Endothelial cell of umbilical vein (primary cell): ENCODE measurements at regions not wholly inside any gene's neighbourhood (a gene's known extent, or its start where the extent isn't known, plus 50 kb on each side); places are given as distances from the start of the nearest gene placed in this dataset.

Experiments
- BruUV-seq: library from RNA; stranded (reverse); fragments of 400-500 nt; replicated peaks from 2 replicates; lab custom pipeline; 2021; lab: Mats Ljungman, UMichigan
- CTCF ChIA-PET: fragments of 300-600, 350-600 bp; sonication (Branson Sonifier 250); formaldehyde crosslinking; loops from one replicate; lab custom pipeline; 2021; ENCODE audit warnings: antibody characterized with exemption, inconsistent platforms; lab: Charles Lee
- POLR2A ChIA-PET: fragments of 300-600, 350-600 bp; sonication (Branson Sonifier 250); formaldehyde crosslinking; loops from one replicate; lab custom pipeline; 2021; ENCODE audit warnings: antibody characterized with exemption, inconsistent platforms; lab: Charles Lee
- DNase-seq: peaks from one replicate; pipeline ENCODE4 v3.0.0-alpha.2; 2011; ENCODE audit warnings: low read depth, low spot score
- FAIRE-seq: peaks from 2 replicates; lab custom pipeline; 2011; peaks lifted over from hg19 to GRCh38; lab: Jason Lieb, UNC
- H2AFZ ChIP-seq: 2 replicates; pipeline ENCODE4 v1.6.0; 2012; ENCODE audit warnings: low read depth, low read length, control low read depth, inconsistent platforms
- H3K27ac ChIP-seq: 2 replicates; pipeline ENCODE4 v1.5.1; 2011; ENCODE audit warnings: low read depth, mild to moderate bottlenecking, control low read depth, low read length, moderate library complexity; ENCODE audit not compliant: insufficient read depth
- H3K27me3 ChIP-seq, 2 experiments: 2 replicates each; pipeline versions ENCODE4 v1.6.0 to v1.6.1; 2011; ENCODE audit warnings: low read length in 2 of 2, mixed read lengths in 1 of 2; ENCODE audit not compliant: control insufficient read depth in 2 of 2, insufficient read depth in 2 of 2
- H3K36me3 ChIP-seq, 2 experiments: 2 replicates in 1 of 2; 3 replicates in 1 of 2; pipeline ENCODE4 v1.5.1; 2011; ENCODE audit warnings: low read length in 2 of 2, mild to moderate bottlenecking in 1 of 2, moderate library complexity in 1 of 2; ENCODE audit not compliant: control insufficient read depth in 2 of 2, insufficient read depth in 2 of 2; ENCODE audit errors: extremely low read depth in 1 of 2
- H3K4me1 ChIP-seq: 3 replicates; pipeline ENCODE4 v1.5.1; 2011; ENCODE audit warnings: mild to moderate bottlenecking, low read length; ENCODE audit not compliant: control insufficient read depth, insufficient read depth; ENCODE audit errors: extremely low read depth
- H3K4me2 ChIP-seq: 2 replicates; pipeline ENCODE4 v1.6.1; 2011; ENCODE audit warnings: low read length, control low read depth, mixed read lengths; ENCODE audit not compliant: insufficient read depth
- H3K4me3 ChIP-seq, 3 experiments: fragments of 200-600 bp in 1 of 3; sonication (generic), shearing (Covaris generic) in 1 of 3; replicated peaks in 1 of 3; 2 replicates each; pipeline ENCODE4 v1.5.1; 2011 to 2016; ENCODE audit warnings: control low read depth in 3 of 3, low read length in 3 of 3, mild to moderate bottlenecking in 2 of 3, inconsistent platforms in 1 of 3, low read depth in 1 of 3, moderate library complexity in 1 of 3; ENCODE audit not compliant: insufficient read depth in 1 of 3
- H3K79me2 ChIP-seq: 2 replicates; pipeline ENCODE4 v1.6.0; 2012; ENCODE audit warnings: low read length, inconsistent platforms; ENCODE audit not compliant: control insufficient read depth, insufficient read depth
- H3K9ac ChIP-seq: replicated peaks from 2 replicates; pipeline ENCODE3; 2011; ENCODE audit warnings: low read length, control low read depth; ENCODE audit not compliant: insufficient read depth; ENCODE audit errors: extremely low read depth
- H3K9me1 ChIP-seq: replicated peaks from 3 replicates; pipeline ENCODE4 v1.6.0; 2011; ENCODE audit warnings: mild to moderate bottlenecking, low read length; ENCODE audit not compliant: control insufficient read depth, insufficient read depth; ENCODE audit errors: extremely low read depth
- H3K9me3 ChIP-seq: replicated peaks from 2 replicates; pipeline ENCODE4 v1.5.1; 2012; ENCODE audit warnings: low read length, inconsistent platforms; ENCODE audit not compliant: control insufficient read depth, insufficient read depth
- H4K20me1 ChIP-seq: replicated peaks from 2 replicates; pipeline ENCODE3; 2011; ENCODE audit warnings: mild to moderate bottlenecking, low read length; ENCODE audit not compliant: control insufficient read depth, insufficient read depth; ENCODE audit errors: extremely low read depth
- CTCF ChIP-seq, 2 donors: IDR thresholded peaks; 1 replicate in 1 of 2; 2 replicates in 1 of 2; pipeline ENCODE4 v1.5.1; 2011; ENCODE audit warnings: low read length in 2 of 2, mild to moderate bottlenecking in 2 of 2, moderate library complexity in 2 of 2, control low read depth in 1 of 2, inconsistent platforms in 1 of 2, low read depth in 1 of 2; ENCODE audit not compliant: insufficient read depth in 1 of 2; ENCODE audit errors: extremely low read depth in 1 of 2
- EZH2 ChIP-seq: IDR thresholded peaks from 2 replicates; pipeline ENCODE4 v1.6.1; 2012; ENCODE audit warnings: borderline replicate concordance, low read depth, mild to moderate bottlenecking, moderate library complexity, low read length, inconsistent platforms; ENCODE audit not compliant: severe bottlenecking
- FOS ChIP-seq: IDR thresholded peaks from 2 replicates; pipeline ENCODE4 v1.6.1; 2011; ENCODE audit warnings: mild to moderate bottlenecking, low read length, moderate library complexity, borderline replicate concordance; ENCODE audit not compliant: insufficient read depth
- GATA2 ChIP-seq: IDR thresholded peaks from 2 replicates; pipeline ENCODE4 v1.7.0; 2011; ENCODE audit warnings: low read depth, mild to moderate bottlenecking, moderate library complexity, mixed read lengths, low read length; ENCODE audit not compliant: insufficient read length, insufficient read depth
- JUN ChIP-seq: IDR thresholded peaks from 2 replicates; pipeline ENCODE4 v1.6.1; 2011; ENCODE audit warnings: borderline replicate concordance, low read depth; ENCODE audit not compliant: insufficient read length, insufficient read depth
- MAX ChIP-seq: IDR thresholded peaks from 2 replicates; pipeline ENCODE4 v1.6.1; 2011; ENCODE audit not compliant: insufficient read depth, insufficient read length
- MYC ChIP-seq: IDR thresholded peaks from one replicate; pipeline ENCODE4 v1.6.1; 2011; ENCODE audit warnings: mild to moderate bottlenecking, low read depth, low read length
- POLR2A ChIP-seq: IDR thresholded peaks from 2 replicates; pipeline ENCODE4 v1.6.1; 2012; ENCODE audit warnings: low read depth, mild to moderate bottlenecking, control low read depth, low read length
- POLR2AphosphoS5 ChIP-seq: IDR thresholded peaks from 2 replicates; pipeline ENCODE4 v1.6.1; 2012; ENCODE audit warnings: low read depth, mild to moderate bottlenecking, control low read depth, low read length, moderate library complexity; ENCODE audit not compliant: insufficient read depth
- dilution Hi-C: fragments of 300-500 bp; cut with MboI; formaldehyde crosslinking; loops from one replicate; pipeline ENCODE4 v1.15.0; 2019; ENCODE audit warnings: low sequenced_read_pairs; ENCODE audit not compliant: extremely low pct_ligation_motif_present
- intact Hi-C: fragments of 100-400 bp; cut with micrococcal nuclease; formaldehyde crosslinking; loops from one replicate; pipeline ENCODE4 v1.10.0; 2022

- POLR2A ChIA-PET, result no interaction called here
- peak; percentile 88 for DNase-seq
- peak overlapping the region; percentile 2 for H2AFZ ChIP-seq
- H3K79me2 ChIP-seq, result no peaks in the 10 kb centered on the region
- H3K4me2 ChIP-seq, result peak overlapping the region; percentile 71
- H3K4me1 ChIP-seq, result peaks cover 45% of the 10 kb centered on the region
- dilution Hi-C loops (no loop called here), intact Hi-C loops (loop anchor here (1.0 to 2.0 kb wide), 7 partner anchors 25 to 263 kb away; no protein-coding TSS in a partner anchor)
- no peaks in the 10 kb centered on the region for H3K9me1 ChIP-seq
- H3K27ac ChIP-seq, result peak overlapping the region; percentile 92
- peak; percentile 49 for FAIRE-seq
- TF ChIP-seq JUN (no peak), POLR2A (no peak), CTCF (IDR thresholded peaks at IDR 0.05; ENCODE audit: extremely low read depth in 1 of 2, insufficient read depth in 1 of 2, low read depth in 1 of 2, low read length in 2 of 2) (no peak), MYC (no peak), MAX (no peak), POLR2AphosphoS5 (no peak), GATA2 (no peak), FOS (no peak), EZH2 (no peak)
- no peaks in the 10 kb centered on the region for H3K9me3 ChIP-seq
- H4K20me1 ChIP-seq, result no peaks in the 10 kb centered on the region
- H3K4me3 ChIP-seq, result peak overlapping the region in 1 of 3 experiments; percentile 28
- peak overlapping the region; percentile 73 for H3K9ac ChIP-seq
- CTCF ChIA-PET, result interaction anchor here (1.4 to 2.5 kb wide), 3 partner anchors 13 to 111 kb away, joined by 3 to 7 read pairs (median 4); no protein-coding TSS in a partner anchor
- H3K36me3 ChIP-seq, result peaks cover 3 to 4% of the 10 kb centered on the region in 2 experiments
- no peaks in the 10 kb centered on the region for H3K27me3 ChIP-seq
- TSS peak; percentile 69 for BruUV-seq
These were observed 281.9 kb upstream of the FN1 start for GRCh38 chr2:215717501-215718381.
